ENCODE measurements at regions not wholly inside any gene's neighbourhood (a gene's known extent, or its start where the extent isn't known, plus 50 kb on each side); places are given as distances from the start of the nearest gene placed in this dataset.

GRCh38 chr10:46230615-46231014 lies 56.2 kb upstream of the ANTXRL start:
- POLR2A ChIA-PET, result no interaction called here
- Histone ChIP-seq H3K4me3 (ENCODE audit: low read depth, low read length) (no peak overlapping the region), H3K27ac (ENCODE audit: extremely low read depth, low read depth, low read length) (no peak overlapping the region), H3K36me3 (ENCODE audit: control insufficient read depth in 2 of 2, insufficient read depth in 1 of 2, low read length in 2 of 2) (no peaks in the 10 kb centered on the region), H3K9me3 (ENCODE audit: control insufficient read depth, insufficient read depth, low read depth, low read length) (no peaks in the 10 kb centered on the region), H3K4me1 (ENCODE audit: control insufficient read depth, insufficient read depth, low read length) (no peaks in the 10 kb centered on the region)
- CTCF ChIA-PET, result interaction anchor here (0.9 kb wide), 1 partner anchor 12 kb away, joined by 3 read pairs; no protein-coding TSS in a partner anchor
- TF ChIP-seq ZNF146 (tag by site-specific recombination; IDR thresholded peaks at IDR 0.05), result peak; percentile 82
- no peak for TF ChIP-seq IKZF3 (tag by site-specific recombination; IDR thresholded peaks at IDR 0.05)

- no peaks in the 10 kb centered on the region for H3K36me3 ChIP-seq (ENCODE audit: control insufficient read depth in 2 of 2, insufficient read depth in 1 of 2, low read length in 2 of 2)
- H3K4me1 ChIP-seq (ENCODE audit: control insufficient read depth, insufficient read depth, low read length), result no peaks in the 10 kb centered on the region
- H3K27ac ChIP-seq (ENCODE audit: extremely low read depth, low read depth, low read length), result no peak overlapping the region
- no peaks in the 10 kb centered on the region for H3K9me3 ChIP-seq (ENCODE audit: control insufficient read depth, insufficient read depth, low read depth, low read length)
- H3K4me3 ChIP-seq (ENCODE audit: low read depth, low read length), result no peak overlapping the region
- TF ChIP-seq ZNF157 (tag by site-specific recombination; IDR thresholded peaks at IDR 0.05), result no peak
- TF ChIP-seq ZNF585B (tag by site-specific recombination; IDR thresholded peaks at IDR 0.05), result no peak
- TF ChIP-seq ZNF544 (tag by site-specific recombination; IDR thresholded peaks at IDR 0.05), result no peak
- no peak for TF ChIP-seq IKZF3 (tag by site-specific recombination; IDR thresholded peaks at IDR 0.05)
- no peak for TF ChIP-seq RBAK (tag by site-specific recombination; IDR thresholded peaks at IDR 0.05)
- no peak for TF ChIP-seq ZNF292 (tag by site-specific recombination; IDR thresholded peaks at IDR 0.05; ENCODE audit: borderline replicate concordance, low read depth)
- TF ChIP-seq ZFP3 (tag by site-specific recombination; IDR thresholded peaks at IDR 0.05; ENCODE audit: low read depth), result no peak
- TF ChIP-seq KLF8 (tag by site-specific recombination; IDR thresholded peaks at IDR 0.05), result no peak
- no peak for TF ChIP-seq BCL11B (tag by site-specific recombination; IDR thresholded peaks at IDR 0.05; ENCODE audit: low read depth)
- TF ChIP-seq PRDM1 (tag by site-specific recombination; IDR thresholded peaks at IDR 0.05), result no peak
- no peak for TF ChIP-seq TSHZ1 (tag by site-specific recombination; IDR thresholded peaks at IDR 0.05; ENCODE audit: borderline replicate concordance)
- no peak for TF ChIP-seq ZNF311 (tag by site-specific recombination; IDR thresholded peaks at IDR 0.05; ENCODE audit: borderline replicate concordance)
- no peak for TF ChIP-seq BCL6B (tag by site-specific recombination; IDR thresholded peaks at IDR 0.05)
- no peak for TF ChIP-seq ZNF600 (tag by site-specific recombination; IDR thresholded peaks at IDR 0.05)
- no peak for TF ChIP-seq ZNF140 (tag by site-specific recombination; IDR thresholded peaks at IDR 0.05)
- no peak for TF ChIP-seq ZNF211 (tag by site-specific recombination; IDR thresholded peaks at IDR 0.05; ENCODE audit: low read depth)
- ChIA-PET CTCF (interaction anchor here (0.6 kb wide), 1 partner anchor 201 kb away, joined by 4 read pairs; no protein-coding TSS in a partner anchor), POLR2A (no interaction called here)
These were observed 55.7 kb upstream of the ANTXRL start for GRCh38 chr10:46231087-46231486.

- no peak overlapping the region for H3K27ac ChIP-seq (ENCODE audit: extremely low read depth, low read depth, low read length)
- no peaks in the 10 kb centered on the region for H3K9me3 ChIP-seq (ENCODE audit: control insufficient read depth, insufficient read depth, low read depth, low read length)
- TF ChIP-seq TSHZ1 (tag by site-specific recombination; IDR thresholded peaks at IDR 0.05; ENCODE audit: borderline replicate concordance) (no peak), ZNF529 (tag by site-specific recombination; IDR thresholded peaks at IDR 0.05; ENCODE audit: insufficient replicate concordance) (no peak), ZNF292 (tag by site-specific recombination; IDR thresholded peaks at IDR 0.05; ENCODE audit: borderline replicate concordance, low read depth) (no peak), ZNF214 (tag by site-specific recombination; IDR thresholded peaks at IDR 0.05; ENCODE audit: borderline replicate concordance) (no peak), TRIM28 (IDR thresholded peaks at IDR 0.05; ENCODE audit: borderline replicate concordance, low read length) (no peak), ZNF404 (tag by site-specific recombination; IDR thresholded peaks at IDR 0.05) (no peak)
- no peaks in the 10 kb centered on the region for H3K36me3 ChIP-seq (ENCODE audit: control insufficient read depth in 2 of 2, insufficient read depth in 1 of 2, low read length in 2 of 2)
- H3K4me1 ChIP-seq (ENCODE audit: control insufficient read depth, insufficient read depth, low read length), result no peaks in the 10 kb centered on the region
- H3K4me3 ChIP-seq (ENCODE audit: low read depth, low read length), result no peak overlapping the region
- CTCF ChIA-PET, result no interaction called here
- POLR2A ChIA-PET, result no interaction called here
These were observed 54.7 kb upstream of the ANTXRL start for GRCh38 chr10:46232084-46232483.

Measured in HEK293 (cell line).